ENCODE measurements at regions not wholly inside any gene's neighbourhood (a gene's known extent, or its start where the extent isn't known, plus 50 kb on each side); places are given as distances from the start of the nearest gene placed in this dataset.

- no peaks in the 10 kb centered on the region for H3K36me3 Mint-ChIP-seq
- no peaks in the 10 kb centered on the region for H3K4me1 Mint-ChIP-seq
- H3K27ac Mint-ChIP-seq = no peak overlapping the region
- CTCF ChIA-PET = interaction anchor here (1.0 to 1.6 kb wide), 3 partner anchors 16 to 169 kb away, joined by 4 read pairs; no protein-coding TSS in a partner anchor
- DNase-seq = no peak
- ATAC-seq = no peak
- peaks cover 15% of the 10 kb centered on the region for H3K27me3 Mint-ChIP-seq
- H3K9me3 Mint-ChIP-seq (ENCODE audit: low read depth) = peaks cover 3% of the 10 kb centered on the region
- no peak overlapping the region for H3K4me3 Mint-ChIP-seq
These were observed 80.7 kb downstream of the DNTTIP2 start for GRCh38 chr1:93798291-93798690.

DNA sequence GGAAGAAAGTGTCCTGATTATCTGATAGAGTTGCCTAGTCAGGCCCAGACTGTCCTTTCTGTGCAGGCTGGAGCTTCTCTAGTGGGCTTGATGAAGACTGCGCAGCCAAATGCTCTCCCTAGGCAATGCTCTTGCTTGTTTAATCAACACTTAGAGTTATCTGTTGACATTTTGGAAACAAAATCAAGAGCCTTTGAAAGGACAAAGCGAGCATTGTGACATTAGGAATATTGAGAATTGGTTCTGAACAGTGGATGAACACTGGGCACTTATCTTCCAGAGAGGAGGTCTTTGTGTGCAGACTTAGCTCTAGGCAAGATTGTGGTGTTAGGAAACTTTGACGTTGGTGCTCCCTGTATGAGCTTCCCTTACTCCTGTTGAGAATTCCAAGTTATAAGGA, 94.5 kb downstream of the DNTTIP2 start:
- Mint-ChIP-seq H3K27me3 (peaks cover 12% of the 10 kb centered on the region), H3K27ac (no peak overlapping the region), H3K36me3 (peaks cover 3% of the 10 kb centered on the region), H3K9me3 (ENCODE audit: low read depth) (peaks cover 3% of the 10 kb centered on the region), H3K4me1 (no peaks in the 10 kb centered on the region), H3K4me3 (no peak overlapping the region)
- DNase-seq (no peak), ATAC-seq (no peak)
- CTCF ChIA-PET = no interaction called here

DNA sequence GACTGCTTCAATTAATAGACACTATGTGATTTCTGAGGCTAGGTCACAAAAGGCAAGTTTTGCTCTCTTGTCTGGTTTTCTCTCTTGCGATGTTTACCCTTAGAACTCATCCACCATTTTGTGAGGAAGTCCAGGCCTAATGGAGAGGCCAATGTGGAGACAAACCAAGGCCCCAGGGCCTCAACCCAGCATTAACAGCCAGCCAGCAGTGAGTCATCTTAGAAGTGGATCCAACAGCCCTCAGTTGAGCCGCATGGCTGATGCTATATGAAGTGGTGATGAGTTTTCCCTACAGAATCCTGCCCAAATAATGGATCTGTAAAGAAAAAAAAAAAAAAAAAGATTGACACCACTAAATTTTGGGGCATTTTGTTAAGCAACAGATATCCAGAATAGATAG, 95.1 kb downstream of the DNTTIP2 start:
- DNase-seq (no peak), ATAC-seq (no peak)
- peaks cover 3% of the 10 kb centered on the region for H3K36me3 Mint-ChIP-seq
- no peaks in the 10 kb centered on the region for H3K4me1 Mint-ChIP-seq
- H3K4me3 Mint-ChIP-seq = no peak overlapping the region
- H3K9me3 Mint-ChIP-seq (ENCODE audit: low read depth) = peaks cover 3% of the 10 kb centered on the region
- no peak overlapping the region for H3K27ac Mint-ChIP-seq
- peaks cover 12% of the 10 kb centered on the region for H3K27me3 Mint-ChIP-seq
- CTCF ChIA-PET = no interaction called here

DNA sequence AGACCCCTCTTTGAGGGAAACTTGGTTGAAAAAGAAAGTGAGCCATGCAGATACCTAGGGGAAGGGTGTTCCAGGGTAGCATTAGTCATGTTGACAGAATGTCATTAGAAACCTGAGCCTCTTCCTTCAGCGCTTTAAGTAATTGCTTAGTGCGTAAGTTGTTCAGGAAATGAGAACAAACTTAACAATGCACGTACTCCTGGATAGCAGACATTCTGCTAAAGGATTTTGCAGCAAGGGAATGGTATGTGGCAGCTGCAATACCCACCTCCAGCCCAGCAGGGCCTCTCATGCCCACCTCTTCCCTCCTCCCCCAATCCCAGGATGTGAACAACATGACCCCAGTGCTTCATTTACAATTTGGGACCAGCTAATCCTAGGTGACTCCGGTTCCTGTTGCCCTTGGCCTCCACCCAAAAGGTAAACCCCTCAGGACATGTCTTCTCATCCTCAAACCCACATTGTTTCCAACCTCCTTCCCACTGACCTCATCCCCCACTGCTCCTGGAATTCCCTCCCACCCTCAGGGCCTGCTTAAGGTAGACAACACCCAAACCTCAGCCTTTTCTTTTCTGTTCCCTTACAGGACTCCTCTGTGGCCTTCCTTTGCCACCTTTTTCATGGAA, 98.0 kb upstream of the BCAR3 start:
- DNase-seq (no peak), ATAC-seq (no peak)
- Mint-ChIP-seq H3K9me3 (ENCODE audit: low read depth) (no peaks in the 10 kb centered on the region), H3K4me3 (no peak overlapping the region), H3K27me3 (peaks cover 22% of the 10 kb centered on the region), H3K27ac (no peak overlapping the region), H3K36me3 (peaks cover 3% of the 10 kb centered on the region), H3K4me1 (no peaks in the 10 kb centered on the region)
- CTCF ChIA-PET = no interaction called here

DNA sequence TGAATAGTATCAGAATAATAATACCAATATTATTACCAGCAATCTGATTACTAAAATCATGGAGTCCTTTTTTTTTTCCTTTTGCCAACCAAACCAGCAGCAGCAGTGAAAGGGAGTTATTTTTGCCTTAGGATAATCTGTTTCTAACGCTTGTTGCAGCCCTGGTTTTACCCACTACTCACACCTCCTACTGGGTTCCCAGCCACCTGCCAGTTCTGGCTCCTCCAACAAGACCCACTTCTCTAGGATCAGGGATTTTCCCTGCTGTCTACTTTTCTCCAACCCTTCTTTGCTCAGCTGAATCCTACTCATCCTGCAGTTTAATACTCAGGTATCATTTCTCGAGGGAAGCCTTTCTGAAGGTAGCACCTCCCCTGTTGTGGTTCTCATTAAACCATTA, 96.8 kb upstream of the BCAR3 start:
- Mint-ChIP-seq H3K4me1 (no peaks in the 10 kb centered on the region), H3K27ac (no peak overlapping the region), H3K27me3 (peaks cover 29% of the 10 kb centered on the region), H3K9me3 (ENCODE audit: low read depth) (no peaks in the 10 kb centered on the region), H3K4me3 (no peak overlapping the region), H3K36me3 (peaks cover 3% of the 10 kb centered on the region)
- CTCF ChIA-PET = no interaction called here
- no peak for ATAC-seq
- no peak for DNase-seq

DNA sequence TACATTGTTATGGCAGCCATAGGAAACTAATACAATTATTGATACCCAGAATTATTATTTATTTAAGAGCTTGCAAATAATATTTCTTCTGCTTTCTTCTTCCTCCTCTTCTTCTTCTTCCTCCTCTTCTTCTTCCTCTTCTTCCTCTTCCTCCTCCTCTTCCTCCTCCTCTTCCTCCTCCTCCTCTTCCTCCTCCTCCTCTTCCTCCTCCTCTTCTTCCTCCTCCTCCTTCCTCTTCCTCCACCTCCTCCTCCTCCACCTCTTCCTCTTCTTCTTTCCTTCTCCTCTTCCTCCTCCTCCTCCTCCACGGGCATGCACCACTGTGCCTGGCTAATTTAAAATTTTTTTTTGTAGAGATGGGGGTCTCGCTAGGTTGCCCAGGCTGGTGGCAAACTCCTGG, 95.6 kb upstream of the BCAR3 start:
- Mint-ChIP-seq H3K9me3 (ENCODE audit: low read depth) (no peaks in the 10 kb centered on the region), H3K36me3 (peaks cover 3% of the 10 kb centered on the region), H3K4me1 (no peaks in the 10 kb centered on the region), H3K27me3 (peaks cover 29% of the 10 kb centered on the region), H3K4me3 (no peak overlapping the region), H3K27ac (no peak overlapping the region)
- DNase-seq (no peak), ATAC-seq (no peak)
- CTCF ChIA-PET = no interaction called here

GRCh38 chr1:93776728-93777127, 95.1 kb upstream of the BCAR3 start:
- CTCF ChIA-PET = no interaction called here
- Mint-ChIP-seq H3K36me3 (peaks cover 3% of the 10 kb centered on the region), H3K27me3 (peaks cover 30% of the 10 kb centered on the region), H3K4me1 (no peaks in the 10 kb centered on the region), H3K27ac (no peak overlapping the region), H3K9me3 (ENCODE audit: low read depth) (no peaks in the 10 kb centered on the region), H3K4me3 (no peak overlapping the region)
- DNase-seq = no peak
- ATAC-seq = no peak

DNA sequence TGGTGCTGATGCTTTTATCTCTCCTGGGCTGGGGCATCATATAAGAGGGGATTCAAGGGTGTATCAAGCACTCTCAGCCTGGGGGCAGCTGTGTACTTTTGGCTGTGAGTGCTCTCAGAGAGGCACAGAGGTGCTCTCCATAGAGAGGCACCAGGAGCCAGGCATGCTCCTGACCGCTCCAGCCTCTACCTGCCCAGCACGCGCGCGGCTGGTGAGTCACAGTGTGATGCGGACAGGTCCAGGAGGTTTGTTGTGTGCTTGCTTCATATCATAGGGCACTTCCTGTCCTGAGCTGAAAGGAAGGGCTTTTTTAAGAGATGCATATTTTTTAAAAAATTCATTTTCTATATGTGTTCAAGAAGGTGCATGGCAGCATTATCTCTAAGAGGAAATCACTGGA, 93.6 kb upstream of the BCAR3 start:
- CTCF ChIA-PET = no interaction called here
- DNase-seq = no peak
- no peak overlapping the region for H3K4me3 Mint-ChIP-seq

GRCh38 chr1:93774707-93775106, 93.1 kb upstream of the BCAR3 start:
- Mint-ChIP-seq H3K4me1 (no peaks in the 10 kb centered on the region), H3K27me3 (peaks cover 32% of the 10 kb centered on the region), H3K36me3 (no peaks in the 10 kb centered on the region), H3K4me3 (no peak overlapping the region), H3K27ac (no peak overlapping the region), H3K9me3 (ENCODE audit: low read depth) (no peaks in the 10 kb centered on the region)
- CTCF ChIA-PET = no interaction called here
- DNase-seq (no peak), ATAC-seq (no peak)

More for the DNA sequence above, 93.6 kb upstream of the BCAR3 start:
- no peak overlapping the region for H3K27ac Mint-ChIP-seq
- H3K36me3 Mint-ChIP-seq = peaks cover 2% of the 10 kb centered on the region
- H3K27me3 Mint-ChIP-seq = peaks cover 32% of the 10 kb centered on the region
- ATAC-seq = no peak
- no peaks in the 10 kb centered on the region for H3K9me3 Mint-ChIP-seq (ENCODE audit: low read depth)
- H3K4me1 Mint-ChIP-seq = no peaks in the 10 kb centered on the region

- H3K4me1 Mint-ChIP-seq = peaks cover 2% of the 10 kb centered on the region
- DNase-seq (no peak), ATAC-seq (no peak)
- no peak overlapping the region for H3K4me3 Mint-ChIP-seq
- peaks cover 27% of the 10 kb centered on the region for H3K27me3 Mint-ChIP-seq
- no peaks in the 10 kb centered on the region for H3K36me3 Mint-ChIP-seq
- CTCF ChIA-PET = interaction anchor here (0.7 to 1.4 kb wide), 2 partner anchors 10 to 144 kb away, joined by 3 to 4 read pairs; no protein-coding TSS in a partner anchor
- no peaks in the 10 kb centered on the region for H3K9me3 Mint-ChIP-seq (ENCODE audit: low read depth)
- no peak overlapping the region for H3K27ac Mint-ChIP-seq
These were observed 91.6 kb upstream of the BCAR3 start for GRCh38 chr1:93773049-93773838.

GRCh38 chr1:93771843-93772242, 90.2 kb upstream of the BCAR3 start:
- CTCF ChIA-PET = interaction anchor here (1.4 kb wide), 1 partner anchor 142 kb away, joined by 4 read pairs; no protein-coding TSS in a partner anchor
- H3K36me3 Mint-ChIP-seq = no peaks in the 10 kb centered on the region
- H3K9me3 Mint-ChIP-seq (ENCODE audit: low read depth) = no peaks in the 10 kb centered on the region
- peaks cover 12% of the 10 kb centered on the region for H3K4me1 Mint-ChIP-seq
- ATAC-seq = no peak
- no peak overlapping the region for H3K4me3 Mint-ChIP-seq
- peaks cover 20% of the 10 kb centered on the region for H3K27me3 Mint-ChIP-seq
- H3K27ac Mint-ChIP-seq = no peak overlapping the region
- DNase-seq = no peak

DNA sequence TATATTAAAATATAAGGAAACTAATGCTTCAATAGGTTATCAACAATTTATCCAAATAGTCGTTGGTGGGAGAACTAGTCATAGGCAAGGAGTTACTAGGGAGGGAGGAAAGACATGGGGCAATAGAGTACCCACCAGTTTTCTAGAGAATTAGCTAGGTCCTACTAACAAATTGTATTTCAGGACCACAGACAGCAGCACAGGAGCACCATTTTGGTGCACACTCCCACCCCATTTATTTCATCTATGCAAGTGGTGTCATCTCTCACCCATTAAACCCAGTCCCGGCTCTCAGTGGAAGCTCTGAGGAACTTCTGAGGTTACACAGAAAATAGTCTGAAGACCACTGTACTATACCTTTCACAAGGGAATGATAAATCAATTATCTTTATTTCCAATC, 89.0 kb upstream of the BCAR3 start:
- H3K4me1 Mint-ChIP-seq = peaks cover 15% of the 10 kb centered on the region
- no peaks in the 10 kb centered on the region for H3K36me3 Mint-ChIP-seq
- CTCF ChIA-PET = interaction anchor here (1.6 kb wide), 1 partner anchor 141 kb away, joined by 4 read pairs; no protein-coding TSS in a partner anchor
- no peak overlapping the region for H3K27ac Mint-ChIP-seq
- no peak overlapping the region for H3K4me3 Mint-ChIP-seq
- no peak for DNase-seq
- no peaks in the 10 kb centered on the region for H3K9me3 Mint-ChIP-seq (ENCODE audit: low read depth)
- ATAC-seq = no peak
- peaks cover 16% of the 10 kb centered on the region for H3K27me3 Mint-ChIP-seq

DNA sequence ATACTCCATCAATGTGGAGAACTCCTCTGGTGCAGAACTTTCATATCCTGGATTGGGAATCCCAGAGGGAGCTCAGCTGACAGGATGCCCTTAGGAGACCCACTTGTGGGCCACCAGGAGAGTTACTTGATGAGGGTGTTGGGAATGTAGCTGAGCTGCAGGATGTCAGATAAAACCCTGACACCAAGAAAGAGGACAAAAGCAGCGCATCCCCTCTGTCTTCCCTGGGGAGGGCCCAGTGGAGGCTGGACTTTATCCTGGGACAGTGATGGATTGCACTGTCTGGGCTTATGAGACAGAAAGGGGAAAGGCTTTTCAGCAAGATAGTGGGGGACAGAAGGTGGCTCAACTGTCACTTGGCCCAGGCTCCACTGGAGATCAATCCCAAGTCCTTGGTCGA, 88.1 kb upstream of the BCAR3 start:
- no peak for ATAC-seq
- H3K27ac Mint-ChIP-seq = no peak overlapping the region

DNA sequence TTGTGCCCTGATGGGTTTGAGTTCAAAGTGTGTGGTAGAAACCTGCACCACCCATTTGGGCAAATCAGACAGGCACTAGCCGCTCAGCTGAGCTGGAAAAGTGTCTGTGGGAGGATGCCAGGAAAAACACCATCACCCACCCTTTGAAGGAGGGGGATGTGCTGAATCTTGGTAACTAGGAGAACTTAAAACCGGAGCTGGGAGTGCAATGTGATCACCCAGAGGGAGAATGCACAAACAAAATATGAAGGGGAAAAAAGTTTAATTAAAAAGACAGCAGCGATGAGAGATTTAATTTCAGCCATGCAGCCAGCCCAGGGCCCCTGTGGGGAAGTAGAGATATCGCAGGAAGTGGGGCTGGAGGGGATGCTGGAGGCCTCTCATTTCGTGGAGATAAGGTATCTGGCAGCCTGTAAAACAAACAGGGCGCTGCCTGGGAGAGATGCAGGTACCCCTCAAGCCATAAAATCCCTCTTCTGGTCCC, 86.8 kb upstream of the BCAR3 start:
- no peak overlapping the region for H3K27ac Mint-ChIP-seq
- ATAC-seq (no peak), DNase-seq (no peak)
- H3K9me3 Mint-ChIP-seq (ENCODE audit: low read depth) = no peaks in the 10 kb centered on the region
- no peak overlapping the region for H3K4me3 Mint-ChIP-seq
- H3K27me3 Mint-ChIP-seq = peaks cover 5% of the 10 kb centered on the region
- no peaks in the 10 kb centered on the region for H3K36me3 Mint-ChIP-seq
- CTCF ChIA-PET = no interaction called here
- peaks cover 27% of the 10 kb centered on the region for H3K4me1 Mint-ChIP-seq

More for the DNA sequence above, 88.1 kb upstream of the BCAR3 start:
- Mint-ChIP-seq H3K27me3 (peaks cover 12% of the 10 kb centered on the region), H3K4me3 (no peak overlapping the region), H3K4me1 (peaks cover 15% of the 10 kb centered on the region), H3K9me3 (ENCODE audit: low read depth) (no peaks in the 10 kb centered on the region), H3K36me3 (no peaks in the 10 kb centered on the region)
- CTCF ChIA-PET = interaction anchor here (1.6 kb wide), 1 partner anchor 140 kb away, joined by 4 read pairs; no protein-coding TSS in a partner anchor
- no peak for DNase-seq

All from activated CD8-positive, alpha-beta memory T cell treated with anti-CD3 and anti-CD28 coated beads, Interleukin-2, amount 10 ng/mL, durations not matched to agents 7 days and 5 days (primary cell).